NCI-H2081 treated with DMSO at 0.1 percent for 48 hours (cell line): ENCODE measurements at regions not wholly inside any gene's neighbourhood (a gene's known extent, or its start where the extent isn't known, plus 50 kb on each side); places are given as distances from the start of the nearest gene placed in this dataset.

Source experiments
- DNase-seq: peaks from one replicate; lab custom pipeline; 2025; lab: John Stamatoyannopoulos, UW

GRCh38 chr12:75974323-75975187 lies 57.0 kb downstream of the PHLDA1 start:
- no peak for DNase-seq

DNA sequence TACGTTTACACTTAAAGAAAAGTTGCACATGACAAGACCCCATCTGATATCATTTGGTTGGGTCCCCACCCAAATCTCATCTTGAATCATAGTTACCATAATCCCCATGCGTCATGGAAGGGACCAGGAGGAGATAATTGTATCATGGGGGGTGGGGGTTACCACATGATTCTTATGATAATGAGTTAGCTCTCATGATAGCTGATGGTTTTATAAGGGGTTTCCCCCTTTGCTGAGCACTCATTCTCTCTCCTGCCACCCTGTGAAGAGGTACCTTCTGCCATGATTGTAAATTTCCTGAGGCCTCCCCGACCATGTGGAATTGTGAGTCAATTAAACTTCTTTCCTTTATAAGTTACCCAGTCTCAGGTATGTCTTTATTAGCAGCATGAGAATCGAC lies 60.3 kb downstream of the PHLDA1 start:
- DNase-seq = no peak

DNA sequence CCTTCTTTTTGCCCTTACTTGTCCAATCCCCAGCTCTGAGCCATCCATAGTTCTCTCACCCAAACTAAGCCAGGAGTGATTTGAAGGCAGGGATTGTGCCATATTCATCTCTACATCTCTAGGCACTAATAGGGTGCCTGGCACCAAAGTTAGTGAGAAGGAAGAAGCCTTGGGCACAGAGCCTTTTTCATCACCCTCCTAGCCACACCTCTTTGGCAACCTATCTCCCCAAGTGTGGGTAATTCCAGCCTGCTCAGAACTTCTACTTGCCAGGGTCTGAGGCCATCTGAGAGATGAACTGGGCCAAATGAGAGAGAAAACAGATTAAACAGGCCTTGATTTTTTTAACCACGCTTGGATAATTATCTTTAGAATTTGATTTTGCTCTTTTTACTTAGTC lies 61.3 kb downstream of the PHLDA1 start:
- DNase-seq = no peak

DNA sequence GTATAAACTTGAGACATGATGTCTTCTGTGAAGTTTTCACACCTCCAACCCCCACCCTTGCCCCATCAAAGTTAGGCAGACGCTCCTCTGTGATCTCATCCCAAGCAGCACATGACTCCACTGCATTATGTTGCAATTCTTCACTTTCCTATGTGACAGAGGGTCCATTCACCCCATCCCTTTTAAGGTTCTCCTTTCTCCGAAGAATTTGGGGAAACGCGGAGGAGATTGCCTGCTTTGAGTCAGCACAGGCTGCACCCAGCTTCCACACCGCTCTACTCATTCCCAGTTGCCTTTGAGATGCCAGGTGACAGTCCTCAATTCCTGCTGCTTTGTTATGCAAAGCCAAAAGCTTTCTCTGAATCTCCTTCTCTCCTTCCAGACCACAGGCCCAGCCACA lies 61.8 kb downstream of the PHLDA1 start:
- DNase-seq = no peak

- DNase-seq = no peak
Measured at GRCh38 chr12:75965661-75966060, 65.9 kb downstream of the PHLDA1 start.

DNA sequence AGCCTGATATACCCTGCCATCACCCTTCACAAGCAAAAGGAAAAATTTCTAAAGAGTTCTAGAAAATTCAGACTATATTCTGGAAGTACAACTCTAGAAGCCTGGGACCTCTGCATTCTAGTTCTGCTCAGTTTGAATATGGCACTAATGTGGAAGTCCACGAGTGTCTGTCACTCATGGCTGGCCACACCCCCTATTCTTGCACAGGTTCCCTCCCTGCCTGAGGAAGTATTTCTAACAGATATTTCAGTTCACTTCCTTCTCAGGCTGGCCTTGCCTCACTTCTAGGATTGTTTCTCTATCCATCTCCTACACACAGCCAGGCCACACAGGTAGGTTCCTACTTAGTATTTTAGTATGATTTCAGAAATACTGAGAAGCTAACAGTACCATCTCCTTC lies 67.4 kb downstream of the PHLDA1 start:
- no peak for DNase-seq

DNA sequence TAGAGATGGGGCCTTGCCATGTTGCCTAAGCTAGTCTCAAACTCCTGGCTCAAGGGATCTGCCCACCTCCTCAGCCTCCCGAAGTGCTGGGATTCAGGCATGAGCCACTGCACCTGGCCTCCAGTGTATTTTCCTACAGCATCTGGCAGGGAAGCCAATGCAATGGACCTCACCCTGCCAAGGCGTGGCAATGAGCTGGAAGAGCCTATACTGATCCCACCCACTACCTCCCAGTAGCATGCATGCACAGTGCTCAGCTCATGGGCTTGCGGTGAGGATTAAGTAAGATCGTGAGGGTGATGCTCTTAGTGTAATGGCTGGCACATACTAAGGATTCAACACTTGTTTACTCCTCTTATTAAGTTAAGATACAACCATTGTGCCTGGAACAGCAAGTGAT lies 69.7 kb downstream of the PHLDA1 start:
- no peak for DNase-seq

DNA sequence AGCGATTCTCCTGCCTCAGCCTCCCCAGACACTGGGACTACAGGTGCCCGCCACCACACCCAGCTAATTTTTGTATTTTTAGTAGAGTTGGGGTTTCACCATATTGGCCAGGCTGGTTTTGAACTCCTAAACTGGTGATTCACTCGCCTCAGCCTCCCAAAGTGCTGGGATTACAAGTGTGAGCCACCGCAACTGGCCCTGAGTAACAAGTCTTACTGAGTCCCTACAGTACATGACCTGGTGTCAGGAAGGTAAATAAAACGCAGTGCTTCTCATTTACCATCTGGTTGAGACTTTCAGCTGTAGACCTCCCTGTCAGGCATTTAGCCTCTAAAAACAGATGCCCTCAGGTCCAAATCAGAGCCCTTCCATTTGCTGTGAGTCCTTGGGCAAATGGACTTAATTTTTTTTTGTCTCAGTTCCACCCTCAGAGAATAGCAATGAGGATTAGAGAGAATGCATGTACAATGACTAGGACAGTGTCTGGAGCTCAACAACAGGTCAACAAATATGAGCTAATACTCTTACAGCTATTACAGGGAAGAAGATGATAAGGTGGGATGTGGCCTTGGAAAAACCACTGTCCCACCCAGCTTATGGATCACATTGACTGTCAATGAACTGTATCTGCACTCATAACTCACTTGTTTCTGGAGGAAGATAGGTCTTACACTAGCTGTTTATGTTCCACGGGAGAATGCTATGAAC lies 70.5 kb downstream of the PHLDA1 start:
- DNase-seq = no peak

DNA sequence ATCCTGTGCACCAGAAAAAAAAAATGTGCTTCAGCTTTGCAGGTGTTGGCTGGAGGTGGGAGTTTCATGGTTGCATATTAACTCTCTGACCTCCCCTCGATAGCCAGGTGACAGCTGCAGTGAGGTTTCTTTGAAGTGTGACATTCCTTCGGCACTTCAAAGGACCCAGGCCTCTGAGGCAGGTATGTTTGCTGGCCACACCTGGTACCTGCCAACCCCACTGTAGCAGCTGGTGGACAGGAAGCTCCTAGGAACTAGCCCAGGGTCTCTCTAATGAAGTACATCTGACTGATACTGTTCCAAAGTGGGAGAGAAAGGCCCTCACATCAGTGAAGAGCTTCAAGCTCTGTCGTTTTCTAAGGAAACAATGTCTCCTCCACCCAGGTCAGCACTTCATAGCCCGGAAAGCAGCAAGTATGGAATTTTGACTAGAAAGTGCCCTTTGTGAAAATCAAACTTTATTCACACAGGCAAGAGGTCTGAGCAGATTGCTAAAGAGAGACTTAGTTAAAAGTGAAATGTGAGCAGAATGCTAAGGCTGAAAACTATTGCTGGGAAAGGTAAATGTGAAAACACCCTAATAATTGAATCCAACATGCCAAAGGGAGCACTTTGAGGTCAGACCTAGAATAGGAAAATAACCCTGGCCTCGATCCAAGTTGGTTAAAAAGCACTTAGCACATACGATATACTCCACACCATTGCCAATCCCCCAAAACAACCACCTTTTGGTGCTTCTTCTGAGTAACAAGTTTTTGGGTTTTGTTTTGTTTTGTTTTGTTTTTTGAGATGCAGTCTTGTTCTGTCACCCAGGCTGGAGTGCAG lies 71.3 kb downstream of the PHLDA1 start:
- DNase-seq = no peak

GRCh38 chr12:75959506-75959905 lies 72.1 kb downstream of the PHLDA1 start:
- no peak for DNase-seq

GRCh38 chr12:75959060-75959459 lies 72.5 kb downstream of the PHLDA1 start:
- DNase-seq = no peak

DNA sequence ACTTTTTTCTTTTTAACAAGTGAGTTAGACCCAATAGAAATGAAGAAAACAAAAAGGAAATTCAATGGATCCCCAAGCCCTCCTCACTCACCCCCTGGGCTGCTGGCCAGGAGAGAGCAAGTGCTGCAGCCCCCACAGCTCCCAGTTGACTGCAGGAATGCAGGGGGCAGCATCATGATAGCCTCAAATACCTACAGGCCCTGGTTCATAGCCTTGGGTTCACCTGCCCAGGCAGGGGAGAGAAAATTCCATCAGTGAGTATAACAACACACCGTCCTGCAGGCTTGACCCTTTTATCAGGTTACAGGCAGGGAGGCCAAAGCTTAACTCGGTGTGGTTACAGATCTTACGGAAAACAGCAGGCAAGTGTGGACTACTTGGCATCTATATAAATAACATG lies 76.3 kb downstream of the PHLDA1 start:
- DNase-seq = no peak

GRCh38 chr12:75954749-75955148 lies 76.8 kb downstream of the PHLDA1 start:
- no peak for DNase-seq

GRCh38 chr12:75954041-75954440 lies 77.5 kb downstream of the PHLDA1 start:
- no peak for DNase-seq

DNA sequence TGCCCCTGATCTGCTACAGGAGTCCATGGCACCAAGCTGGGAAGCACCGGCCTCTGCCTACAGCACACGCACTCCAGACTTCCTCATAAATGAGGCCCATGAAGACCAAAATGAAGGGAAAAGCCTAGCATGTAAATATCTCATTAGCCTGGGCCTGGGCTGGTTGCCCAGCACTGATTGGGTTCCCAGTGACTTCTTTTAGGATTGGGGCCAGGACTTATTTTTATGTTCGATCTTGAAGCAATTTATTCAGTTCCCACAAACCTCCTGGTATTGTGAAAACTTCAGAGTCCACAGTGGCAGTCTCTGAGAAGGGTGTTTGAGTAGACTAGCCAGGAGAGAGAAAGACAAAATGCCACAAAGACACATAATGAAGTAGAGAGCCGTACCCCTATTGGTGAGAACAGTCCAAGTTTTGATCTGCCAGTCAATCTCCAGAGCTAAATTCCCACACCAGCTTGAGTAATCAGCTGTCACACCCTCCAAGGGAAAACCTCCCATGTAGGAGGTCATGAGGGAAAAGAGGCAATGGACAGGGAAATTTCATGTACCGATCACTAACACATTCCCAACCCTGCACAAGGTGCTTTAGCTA lies 78.2 kb downstream of the PHLDA1 start:
- no peak for DNase-seq

GRCh38 chr12:75951399-75952278 lies 79.9 kb downstream of the PHLDA1 start:
- no peak for DNase-seq

- DNase-seq = no peak
Measured at GRCh38 chr12:75947156-75947723, 84.3 kb downstream of the PHLDA1 start.

DNA sequence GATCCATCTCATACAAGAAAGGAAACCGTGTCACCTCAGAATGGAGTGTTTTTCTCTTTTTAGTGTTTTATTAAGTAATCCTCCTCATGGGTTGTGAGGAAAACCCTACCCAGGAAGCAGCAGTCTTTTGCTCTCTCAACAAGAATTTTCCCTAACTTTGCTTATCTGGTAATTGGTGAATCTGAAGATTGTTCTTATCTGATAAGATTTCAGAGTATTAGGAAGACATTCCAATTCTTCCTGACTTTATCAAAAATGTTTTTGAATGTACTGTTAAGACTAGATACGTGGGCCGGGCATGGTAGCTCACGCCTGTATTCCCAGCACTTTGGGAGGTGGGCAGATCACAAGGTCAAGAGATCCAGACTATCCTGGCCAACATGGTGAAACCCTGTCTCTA lies 86.0 kb downstream of the PHLDA1 start:
- no peak for DNase-seq

GRCh38 chr12:75944905-75945432 lies 86.6 kb downstream of the PHLDA1 start:
- no peak for DNase-seq

- DNase-seq = no peak
Measured at GRCh38 chr12:75944097-75944904, 87.3 kb downstream of the PHLDA1 start.
